ENCODE measurements at regions not wholly inside any gene's neighbourhood (a gene's known extent, or its start where the extent isn't known, plus 50 kb on each side); places are given as distances from the start of the nearest gene placed in this dataset.

DNA sequence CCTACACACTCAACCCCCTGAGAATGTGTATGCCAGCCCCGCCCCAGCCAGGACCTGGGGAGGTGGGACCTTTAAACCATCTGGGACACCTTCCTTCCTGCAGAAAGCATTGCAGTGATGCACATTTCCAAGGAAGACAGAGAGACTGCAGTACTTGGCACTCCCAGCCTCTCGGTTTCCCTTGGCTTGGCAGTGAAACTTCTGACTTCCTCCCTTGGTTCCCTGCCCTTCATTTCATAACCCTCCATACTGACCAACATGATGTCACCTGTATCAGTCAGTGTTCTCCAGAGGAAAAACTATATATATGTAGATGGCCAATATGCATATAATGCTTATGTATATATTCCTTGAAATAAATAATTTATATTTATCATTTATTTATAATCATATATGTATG, 103.2 kb downstream of the SST start:
- Histone ChIP-seq H3K4me1 (ENCODE audit: control insufficient read depth in 2 of 2, insufficient read depth in 1 of 2, low read depth in 1 of 2, low read length in 2 of 2) (peaks cover 0 to 23% of the 10 kb centered on the region in 2 donors), H3K18ac (ENCODE audit: low read length) (no peak overlapping the region), H3K27me3 (ENCODE audit: control insufficient read depth in 3 of 3, insufficient read depth in 3 of 3, low read depth in 1 of 3, low read length in 3 of 3) (no peaks in the 10 kb centered on the region), H3K4me3 (ENCODE audit: low read length in 2 of 2) (no peak overlapping the region), H3K36me3 (replicated peaks in 1 of 2; ENCODE audit: control insufficient read depth in 2 of 2, insufficient read depth in 2 of 2, low read length in 2 of 2) (no peaks in the 10 kb centered on the region), H2BK5ac (ENCODE audit: low read length) (no peak overlapping the region), H3K79me1 (ENCODE audit: low read depth, low read length) (no peaks in the 10 kb centered on the region), H4K91ac (ENCODE audit: low read depth, low read length, poor library complexity) (no peak overlapping the region), H3K4me2 (ENCODE audit: insufficient read depth, low read length, poor library complexity, severe bottlenecking) (no peak overlapping the region), H3K9ac (ENCODE audit: low read depth, low read length, poor library complexity) (no peak overlapping the region), H3K9me3 (replicated peaks in 1 of 2; ENCODE audit: control insufficient read depth in 2 of 2, insufficient read depth in 1 of 2, low read depth in 1 of 2, low read length in 2 of 2) (peaks cover 0 to 2% of the 10 kb centered on the region in 2 donors), H2AK5ac (ENCODE audit: low read depth, low read length) (no peak overlapping the region), H3K4ac (ENCODE audit: low read length) (no peak overlapping the region), H2BK12ac (ENCODE audit: low read length) (no peak overlapping the region), H3K27ac (replicated peaks; ENCODE audit: low read length) (peak overlapping the region; percentile 4), H3K23ac (ENCODE audit: low read depth, low read length, poor library complexity) (no peak overlapping the region), H3K14ac (ENCODE audit: low read length) (no peak overlapping the region), H4K8ac (ENCODE audit: low read depth, low read length) (no peak overlapping the region), H2BK15ac (ENCODE audit: low read length) (no peak overlapping the region), H2AFZ (ENCODE audit: low read length) (no peak overlapping the region), H2BK120ac (ENCODE audit: low read depth, low read length) (no peak overlapping the region)
- no peak for DNase-seq (ENCODE audit: low spot score)
- no CpG with 5 or more reads among the region's 2 CpGs for WGBS, 2 donors (ENCODE audit: extremely low coverage in 2 of 2, insufficient read length in 2 of 2, insufficient replicate concordance in 1 of 2)

DNA sequence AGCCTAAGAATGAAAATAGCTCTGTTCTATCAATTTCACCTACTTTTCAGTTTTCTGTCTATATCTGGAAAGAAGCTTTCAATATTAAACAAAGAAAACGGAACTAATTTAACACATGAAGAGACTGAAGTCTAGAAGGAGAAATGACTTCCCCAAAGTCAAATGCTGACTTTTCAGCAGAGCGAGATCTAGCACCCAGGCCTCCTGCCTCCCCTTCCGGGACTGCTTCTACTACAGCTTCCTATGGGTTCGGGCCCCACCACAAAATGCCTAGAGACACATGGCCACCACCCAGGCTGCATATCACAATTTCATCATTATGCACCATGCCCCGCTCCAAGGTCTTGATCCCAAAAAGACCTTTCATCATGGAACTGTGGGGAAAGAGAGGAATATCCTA, 104.5 kb downstream of the SST start:
- H2BK12ac ChIP-seq (ENCODE audit: low read length) = no peak overlapping the region
- H3K14ac ChIP-seq (ENCODE audit: low read length) = no peak overlapping the region
- H3K23ac ChIP-seq (ENCODE audit: low read depth, low read length, poor library complexity) = no peak overlapping the region
- no peak overlapping the region for H4K8ac ChIP-seq (ENCODE audit: low read depth, low read length)
- no CpG with 5 or more reads among the region's 5 CpGs for WGBS, 2 donors (ENCODE audit: extremely low coverage in 2 of 2, insufficient read length in 2 of 2, insufficient replicate concordance in 1 of 2)
- no peak overlapping the region for H3K9ac ChIP-seq (ENCODE audit: low read depth, low read length, poor library complexity)
- no peak overlapping the region for H3K27ac ChIP-seq (replicated peaks; ENCODE audit: low read length)
- H2BK120ac ChIP-seq (ENCODE audit: low read depth, low read length) = no peak overlapping the region
- H2BK15ac ChIP-seq (ENCODE audit: low read length) = no peak overlapping the region
- H2AK5ac ChIP-seq (ENCODE audit: low read depth, low read length) = no peak overlapping the region
- H3K4me3 ChIP-seq (ENCODE audit: low read length in 2 of 2) = no peak overlapping the region
- no peak overlapping the region for H2AFZ ChIP-seq (ENCODE audit: low read length)
- H3K36me3 ChIP-seq (replicated peaks in 1 of 2; ENCODE audit: control insufficient read depth in 2 of 2, insufficient read depth in 2 of 2, low read length in 2 of 2) = no peaks in the 10 kb centered on the region
- no peaks in the 10 kb centered on the region for H3K27me3 ChIP-seq (ENCODE audit: control insufficient read depth in 3 of 3, insufficient read depth in 3 of 3, low read depth in 1 of 3, low read length in 3 of 3)
- H3K79me1 ChIP-seq (ENCODE audit: low read depth, low read length) = no peaks in the 10 kb centered on the region
- H2BK5ac ChIP-seq (ENCODE audit: low read length) = no peak overlapping the region
- DNase-seq (ENCODE audit: low spot score) = no peak
- H3K4me2 ChIP-seq (ENCODE audit: insufficient read depth, low read length, poor library complexity, severe bottlenecking) = no peak overlapping the region
- H4K91ac ChIP-seq (ENCODE audit: low read depth, low read length, poor library complexity) = no peak overlapping the region
- peaks cover 0 to 2% of the 10 kb centered on the region in 2 donors for H3K9me3 ChIP-seq (replicated peaks in 1 of 2; ENCODE audit: control insufficient read depth in 2 of 2, insufficient read depth in 1 of 2, low read depth in 1 of 2, low read length in 2 of 2)
- H3K4ac ChIP-seq (ENCODE audit: low read length) = no peak overlapping the region
- H3K4me1 ChIP-seq (ENCODE audit: control insufficient read depth in 2 of 2, insufficient read depth in 1 of 2, low read depth in 1 of 2, low read length in 2 of 2) = peaks cover 0 to 18% of the 10 kb centered on the region in 2 donors
- no peak overlapping the region for H3K18ac ChIP-seq (ENCODE audit: low read length)

DNA sequence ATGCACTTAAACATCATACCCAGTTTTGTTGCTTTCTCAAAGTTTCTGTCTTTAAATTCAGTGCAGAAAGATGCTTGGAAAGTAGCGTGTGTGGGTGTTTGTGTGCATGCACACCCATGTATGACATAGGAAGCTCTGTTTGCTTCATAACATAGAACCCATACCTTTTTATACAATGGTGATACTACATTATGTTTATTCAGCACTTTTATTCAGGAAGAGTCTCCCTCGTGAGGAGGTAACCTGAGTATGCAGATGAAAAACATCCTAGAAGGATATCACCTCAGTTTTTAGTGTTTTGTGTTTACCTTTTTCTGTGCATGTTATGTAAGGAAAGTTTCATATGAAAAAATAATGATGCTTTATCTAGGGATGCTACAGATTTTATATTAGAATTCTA, 111.2 kb downstream of the SST start:
- H3K23ac ChIP-seq (ENCODE audit: low read depth, low read length, poor library complexity) = no peak overlapping the region
- no peaks in the 10 kb centered on the region for H3K36me3 ChIP-seq (replicated peaks in 1 of 2; ENCODE audit: control insufficient read depth in 2 of 2, insufficient read depth in 2 of 2, low read length in 2 of 2)
- no CpG with 5 or more reads among the region's 2 CpGs for WGBS, 2 donors (ENCODE audit: extremely low coverage in 2 of 2, insufficient read length in 2 of 2, insufficient replicate concordance in 1 of 2)

DNA sequence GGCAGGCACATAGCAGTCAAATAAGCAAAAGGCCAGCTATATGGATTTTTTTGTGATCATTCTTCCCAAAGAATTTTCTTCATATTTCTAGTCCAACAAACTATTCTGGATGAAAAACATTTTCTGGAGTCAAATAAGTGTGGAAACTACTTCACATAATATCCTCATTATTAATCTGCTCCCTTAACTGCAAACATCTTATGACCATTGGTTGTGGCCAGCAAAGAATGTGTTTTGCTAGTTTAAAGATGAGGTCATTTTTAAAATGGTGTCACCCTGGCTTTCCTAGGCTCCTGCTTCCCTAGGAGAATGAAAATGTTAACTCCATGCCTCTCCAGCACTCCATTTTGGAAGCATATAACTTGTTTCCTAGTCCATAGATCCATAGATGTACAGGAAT, 118.8 kb downstream of the SST start:
- Histone ChIP-seq H3K4me1 (ENCODE audit: control insufficient read depth in 2 of 2, insufficient read depth in 1 of 2, low read depth in 1 of 2, low read length in 2 of 2) (peaks cover 0 to 2% of the 10 kb centered on the region in 2 donors), H3K4me2 (ENCODE audit: insufficient read depth, low read length, poor library complexity, severe bottlenecking) (no peak overlapping the region), H3K18ac (ENCODE audit: low read length) (no peak overlapping the region), H3K4ac (ENCODE audit: low read length) (no peak overlapping the region), H3K79me1 (ENCODE audit: low read depth, low read length) (no peaks in the 10 kb centered on the region), H3K36me3 (replicated peaks in 1 of 2; ENCODE audit: control insufficient read depth in 2 of 2, insufficient read depth in 2 of 2, low read length in 2 of 2) (no peaks in the 10 kb centered on the region), H2AK5ac (ENCODE audit: low read depth, low read length) (no peak overlapping the region), H4K91ac (ENCODE audit: low read depth, low read length, poor library complexity) (no peak overlapping the region), H2BK5ac (ENCODE audit: low read length) (no peak overlapping the region), H4K8ac (ENCODE audit: low read depth, low read length) (no peak overlapping the region), H3K27ac (replicated peaks; ENCODE audit: low read length) (no peak overlapping the region), H3K27me3 (ENCODE audit: control insufficient read depth in 3 of 3, insufficient read depth in 3 of 3, low read depth in 1 of 3, low read length in 3 of 3) (no peaks in the 10 kb centered on the region), H3K9me3 (replicated peaks in 1 of 2; ENCODE audit: control insufficient read depth in 2 of 2, insufficient read depth in 1 of 2, low read depth in 1 of 2, low read length in 2 of 2) (no peaks in the 10 kb centered on the region), H2AFZ (ENCODE audit: low read length) (no peak overlapping the region), H3K4me3 (ENCODE audit: low read length in 2 of 2) (no peak overlapping the region), H3K14ac (ENCODE audit: low read length) (no peak overlapping the region), H2BK120ac (ENCODE audit: low read depth, low read length) (no peak overlapping the region), H2BK12ac (ENCODE audit: low read length) (no peak overlapping the region), H2BK15ac (ENCODE audit: low read length) (no peak overlapping the region), H3K9ac (ENCODE audit: low read depth, low read length, poor library complexity) (no peak overlapping the region), H3K23ac (ENCODE audit: low read depth, low read length, poor library complexity) (no peak overlapping the region)
- no peak for DNase-seq (ENCODE audit: low spot score)

More for the DNA sequence above, 111.2 kb downstream of the SST start:
- Histone ChIP-seq H2BK120ac (ENCODE audit: low read depth, low read length) (no peak overlapping the region), H3K4me2 (ENCODE audit: insufficient read depth, low read length, poor library complexity, severe bottlenecking) (no peak overlapping the region), H4K8ac (ENCODE audit: low read depth, low read length) (no peak overlapping the region), H3K14ac (ENCODE audit: low read length) (no peak overlapping the region), H2BK12ac (ENCODE audit: low read length) (no peak overlapping the region), H3K18ac (ENCODE audit: low read length) (no peak overlapping the region), H3K4me3 (ENCODE audit: low read length in 2 of 2) (no peak overlapping the region), H2BK15ac (ENCODE audit: low read length) (no peak overlapping the region), H3K27ac (replicated peaks; ENCODE audit: low read length) (no peak overlapping the region), H3K9me3 (replicated peaks in 1 of 2; ENCODE audit: control insufficient read depth in 2 of 2, insufficient read depth in 1 of 2, low read depth in 1 of 2, low read length in 2 of 2) (no peaks in the 10 kb centered on the region), H3K9ac (ENCODE audit: low read depth, low read length, poor library complexity) (no peak overlapping the region), H3K4ac (ENCODE audit: low read length) (no peak overlapping the region), H2AFZ (ENCODE audit: low read length) (no peak overlapping the region), H2AK5ac (ENCODE audit: low read depth, low read length) (no peak overlapping the region), H2BK5ac (ENCODE audit: low read length) (no peak overlapping the region), H3K79me1 (ENCODE audit: low read depth, low read length) (no peaks in the 10 kb centered on the region), H4K91ac (ENCODE audit: low read depth, low read length, poor library complexity) (no peak overlapping the region), H3K4me1 (ENCODE audit: control insufficient read depth in 2 of 2, insufficient read depth in 1 of 2, low read depth in 1 of 2, low read length in 2 of 2) (peaks cover 0 to 2% of the 10 kb centered on the region in 2 donors), H3K27me3 (ENCODE audit: control insufficient read depth in 3 of 3, insufficient read depth in 3 of 3, low read depth in 1 of 3, low read length in 3 of 3) (no peaks in the 10 kb centered on the region)
- no peak for DNase-seq (ENCODE audit: low spot score)

All from neuronal stem cell (in vitro differentiated cells).